ENCODE measurements at regions not wholly inside any gene's neighbourhood (a gene's known extent, or its start where the extent isn't known, plus 50 kb on each side); places are given as distances from the start of the nearest gene placed in this dataset.

- TF ChIP-seq CTCF (conservative IDR thresholded peaks at IDR 0.05) (no peak), ZFX (IDR thresholded peaks at IDR 0.05) (no peak)
Measured at GRCh38 chr20:57783956-57784837, 74.4 kb upstream of the PMEPA1 start.
